ENCODE measurements at regions not wholly inside any gene's neighbourhood (a gene's known extent, or its start where the extent isn't known, plus 50 kb on each side); places are given as distances from the start of the nearest gene placed in this dataset.

DNA sequence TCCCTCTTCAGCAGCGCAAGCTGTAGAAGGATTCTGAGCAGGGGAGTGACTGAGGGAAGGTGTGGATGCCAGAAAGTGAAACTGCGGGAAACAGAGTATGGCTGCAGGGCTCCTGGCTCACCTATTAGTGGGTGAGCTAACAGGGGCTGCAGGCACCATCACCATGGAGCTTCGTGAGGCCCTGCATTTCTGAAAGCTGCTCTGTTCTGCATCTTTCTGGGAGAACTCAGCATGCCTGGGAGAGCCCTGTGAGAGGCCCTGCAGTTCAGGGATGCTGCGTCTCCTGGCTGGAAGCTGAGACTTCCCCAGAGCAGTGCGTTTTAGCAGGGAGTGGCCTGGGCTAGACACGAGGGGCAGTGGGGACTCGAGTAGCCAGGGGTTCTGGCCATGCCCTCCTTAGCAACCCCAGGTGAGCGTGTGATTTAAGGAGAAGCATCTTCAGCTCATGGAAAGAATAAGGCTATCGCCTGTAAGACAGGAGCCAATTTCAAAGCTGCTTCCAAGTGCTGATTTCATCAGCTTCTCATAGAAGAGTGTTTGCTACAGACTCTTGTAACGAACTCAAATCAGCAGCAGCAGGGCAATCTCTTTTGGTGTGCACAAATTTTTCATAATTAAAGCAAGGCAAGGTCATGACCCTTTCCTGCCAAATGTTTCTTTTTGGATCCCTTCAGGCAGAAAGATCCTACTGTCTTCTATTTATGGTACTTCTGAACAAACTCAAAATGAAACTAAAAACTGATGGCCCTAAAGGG lies 293.6 kb upstream of the ZNF32 start:
- TF ChIP-seq ZC3H10 (CRISPR knock-in tag; IDR thresholded peaks at IDR 0.05) (no peak), ISL1 (CRISPR knock-in tag; IDR thresholded peaks at IDR 0.05) (no peak), ZNF8 (CRISPR knock-in tag; IDR thresholded peaks at IDR 0.05) (no peak), ARNTL (CRISPR knock-in tag; IDR thresholded peaks at IDR 0.05; ENCODE audit: borderline replicate concordance, low read depth) (no peak), ZNF565 (CRISPR knock-in tag; conservative IDR thresholded peaks at IDR 0.05; ENCODE audit: low read depth) (no peak), PPARA (CRISPR knock-in tag; IDR thresholded peaks at IDR 0.05; ENCODE audit: borderline replicate concordance) (no peak), ESRRG (CRISPR knock-in tag; IDR thresholded peaks at IDR 0.05) (no peak), PATZ1 (CRISPR knock-in tag; IDR thresholded peaks at IDR 0.05; ENCODE audit: borderline replicate concordance) (no peak), CREB5 (CRISPR knock-in tag; IDR thresholded peaks at IDR 0.05; ENCODE audit: low read depth) (no peak), TCF4 (CRISPR knock-in tag; IDR thresholded peaks at IDR 0.05; ENCODE audit: borderline replicate concordance) (no peak), BACH2 (CRISPR knock-in tag; IDR thresholded peaks at IDR 0.05; ENCODE audit: borderline replicate concordance) (no peak), TOX (CRISPR knock-in tag; IDR thresholded peaks at IDR 0.05; ENCODE audit: borderline replicate concordance) (no peak)

Data from SK-N-SH treated with all-trans-retinoic acid at 6 μM for 48 hours (cell line).